ENCODE measurements at regions not wholly inside any gene's neighbourhood (a gene's known extent, or its start where the extent isn't known, plus 50 kb on each side); places are given as distances from the start of the nearest gene placed in this dataset.
A peak's percentile ranks its signal among the peaks of the same experiment; 100 is the strongest.

DNA sequence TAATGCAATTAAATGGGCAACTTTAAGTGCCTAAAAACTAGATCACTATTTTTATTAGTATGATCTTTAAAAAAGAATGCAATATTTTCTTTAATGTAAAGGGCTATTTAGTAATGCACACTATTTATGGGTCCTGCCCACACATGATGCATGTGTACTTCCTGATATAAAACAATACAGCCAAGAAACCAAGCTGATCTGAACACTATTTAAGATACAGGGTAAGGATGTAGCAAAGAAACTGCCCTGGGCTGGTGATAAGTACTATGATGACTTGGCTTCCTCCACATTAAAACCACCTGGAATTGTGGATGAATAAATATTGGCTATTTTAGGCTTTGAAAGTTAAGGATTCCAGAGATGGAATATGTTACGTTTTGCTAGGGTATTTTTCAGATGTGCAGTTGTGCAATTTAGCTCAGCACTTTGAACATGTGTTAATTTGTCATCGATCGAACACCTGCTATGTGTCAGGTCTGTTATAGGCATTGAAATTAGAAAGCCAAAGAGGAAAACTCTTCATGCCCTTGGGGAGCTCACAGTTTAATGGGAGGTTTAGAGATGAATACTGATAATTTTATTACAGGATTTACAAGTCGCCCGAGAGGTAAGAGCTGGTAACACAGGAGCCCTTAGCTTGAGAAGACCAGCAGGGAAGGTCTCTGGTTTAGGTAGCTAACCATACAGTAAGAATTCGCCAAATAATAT lies 276.7 kb downstream of the PLK2 start:
- no peak overlapping the region for H3K27ac ChIP-seq
- TF ChIP-seq POLR2AphosphoS5 (IDR thresholded peaks at IDR 0.05) (no peak), EP300 (IDR thresholded peaks at IDR 0.05) (no peak), POLR2A (IDR thresholded peaks at IDR 0.05) (no peak)
- TF ChIP-seq, protein P1, sequence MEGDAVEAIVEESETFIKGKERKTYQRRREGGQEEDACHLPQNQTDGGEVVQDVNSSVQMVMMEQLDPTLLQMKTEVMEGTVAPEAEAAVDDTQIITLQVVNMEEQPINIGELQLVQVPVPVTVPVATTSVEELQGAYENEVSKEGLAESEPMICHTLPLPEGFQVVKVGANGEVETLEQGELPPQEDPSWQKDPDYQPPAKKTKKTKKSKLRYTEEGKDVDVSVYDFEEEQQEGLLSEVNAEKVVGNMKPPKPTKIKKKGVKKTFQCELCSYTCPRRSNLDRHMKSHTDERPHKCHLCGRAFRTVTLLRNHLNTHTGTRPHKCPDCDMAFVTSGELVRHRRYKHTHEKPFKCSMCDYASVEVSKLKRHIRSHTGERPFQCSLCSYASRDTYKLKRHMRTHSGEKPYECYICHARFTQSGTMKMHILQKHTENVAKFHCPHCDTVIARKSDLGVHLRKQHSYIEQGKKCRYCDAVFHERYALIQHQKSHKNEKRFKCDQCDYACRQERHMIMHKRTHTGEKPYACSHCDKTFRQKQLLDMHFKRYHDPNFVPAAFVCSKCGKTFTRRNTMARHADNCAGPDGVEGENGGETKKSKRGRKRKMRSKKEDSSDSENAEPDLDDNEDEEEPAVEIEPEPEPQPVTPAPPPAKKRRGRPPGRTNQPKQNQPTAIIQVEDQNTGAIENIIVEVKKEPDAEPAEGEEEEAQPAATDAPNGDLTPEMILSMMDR (IDR thresholded peaks at IDR 0.05): no peak
- no peak for DNase-seq
- no peaks in the 10 kb centered on the region for H3K9me3 ChIP-seq
- H3K4me1 ChIP-seq: peaks cover 0 to 22% (median 10%) of the 10 kb centered on the region in 4 donors
- H3K27me3 ChIP-seq: no peaks in the 10 kb centered on the region
- no peaks in the 10 kb centered on the region for H3K36me3 ChIP-seq
- 73 to 88% (median 79%) methylated on average over 6 of the region's 6 CpGs for WGBS, 5 donors
- intact Hi-C loops (cut with DNase I; ENCODE audit: low total_unique reads): no loop called here
- H3K4me3 ChIP-seq: no peak overlapping the region

DNA sequence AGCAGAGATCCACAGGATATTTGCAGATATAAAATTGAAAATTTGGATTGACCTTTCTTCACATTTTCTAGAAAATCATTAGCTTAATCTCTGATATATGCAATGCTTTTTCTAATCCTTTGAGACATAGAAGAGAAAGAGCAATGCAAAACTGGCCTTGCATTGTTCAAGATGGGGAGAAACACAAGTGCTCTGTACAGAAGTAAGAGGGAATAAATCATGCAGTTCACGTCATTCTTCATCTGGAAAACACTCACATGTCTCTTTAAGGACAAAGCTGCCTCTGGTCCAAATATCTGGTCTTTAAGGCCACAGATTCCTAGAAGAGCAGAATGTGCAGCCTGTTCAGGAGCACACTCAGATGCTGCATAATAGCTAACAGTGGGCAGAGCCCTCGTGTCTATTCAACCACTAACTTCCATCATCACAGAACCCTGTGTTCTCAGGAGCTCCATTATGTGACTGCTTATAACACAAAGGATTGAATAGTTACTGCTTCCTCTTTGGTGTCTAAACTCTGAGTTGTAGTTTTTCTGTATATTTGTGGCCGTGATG lies 277.5 kb downstream of the PLK2 start:
- H3K4me3 ChIP-seq: no peak overlapping the region
- TF ChIP-seq EP300 (IDR thresholded peaks at IDR 0.05) (no peak), POLR2AphosphoS5 (IDR thresholded peaks at IDR 0.05) (no peak), POLR2A (IDR thresholded peaks at IDR 0.05) (no peak)
- TF ChIP-seq, protein P1 (IDR thresholded peaks at IDR 0.05): no peak
- WGBS, 5 donors: 32 to 52% (median 45%) methylated on average over 3 of the region's 3 CpGs
- no peaks in the 10 kb centered on the region for H3K36me3 ChIP-seq
- H3K27me3 ChIP-seq: no peaks in the 10 kb centered on the region
- peak overlapping the region in 1 of 5 donors; percentile 5 for H3K27ac ChIP-seq
- peaks cover 0 to 20% (median 10%) of the 10 kb centered on the region in 4 donors for H3K4me1 ChIP-seq
- intact Hi-C loops (cut with DNase I; ENCODE audit: low total_unique reads): no loop called here
- DNase-seq: no peak
- H3K9me3 ChIP-seq: no peaks in the 10 kb centered on the region

DNA sequence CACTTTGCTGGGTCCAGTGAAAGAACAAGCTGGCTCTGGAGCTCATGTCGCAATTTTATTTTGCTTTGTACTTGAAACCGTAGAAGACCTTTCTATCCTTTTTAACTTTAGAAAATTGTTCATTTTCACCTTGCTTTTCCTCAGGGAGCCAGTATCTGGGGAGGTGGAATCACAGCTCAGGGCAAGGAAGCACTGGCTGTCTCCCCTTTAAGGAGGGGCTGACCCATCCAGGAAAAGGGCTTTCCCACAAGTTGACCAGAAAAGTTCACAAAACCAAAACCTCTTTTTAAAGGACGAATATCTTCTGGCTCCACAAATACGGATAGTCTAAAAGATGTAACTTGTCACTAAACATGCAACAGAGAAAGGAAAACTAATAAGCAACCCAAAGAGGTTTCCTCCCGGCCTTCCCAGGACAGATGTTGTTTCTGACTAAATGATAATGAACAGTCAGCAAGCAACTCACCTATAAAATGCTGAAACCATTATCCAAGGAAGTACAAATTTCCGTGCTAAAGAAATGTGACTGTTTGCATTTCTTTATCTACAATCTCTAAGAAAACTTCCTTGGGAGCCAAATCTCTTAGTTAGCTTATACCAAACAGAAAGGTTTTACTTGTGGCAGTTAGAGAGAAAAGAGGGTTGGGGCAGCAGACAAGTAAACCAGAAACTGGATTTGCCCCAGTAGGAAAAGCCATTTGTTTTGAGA lies 278.2 kb downstream of the PLK2 start:
- Histone ChIP-seq H3K9me3 (no peaks in the 10 kb centered on the region), H3K4me3 (no peak overlapping the region), H3K27ac (peak overlapping the region in 1 of 5 donors; percentile 5), H3K4me1 (peaks cover 0 to 20% (median 10%) of the 10 kb centered on the region in 4 donors), H3K36me3 (no peaks in the 10 kb centered on the region), H3K27me3 (no peaks in the 10 kb centered on the region)
- WGBS, 5 donors: 25 to 52% (median 37%) methylated on average over 6 of the region's 6 CpGs
- intact Hi-C loops (cut with DNase I; ENCODE audit: low total_unique reads): no loop called here
- DNase-seq: no peak
- TF ChIP-seq, protein P1 (IDR thresholded peaks at IDR 0.05): no peak
- TF ChIP-seq POLR2A (IDR thresholded peaks at IDR 0.05) (no peak), EP300 (IDR thresholded peaks at IDR 0.05) (no peak), POLR2AphosphoS5 (IDR thresholded peaks at IDR 0.05) (no peak)

DNA sequence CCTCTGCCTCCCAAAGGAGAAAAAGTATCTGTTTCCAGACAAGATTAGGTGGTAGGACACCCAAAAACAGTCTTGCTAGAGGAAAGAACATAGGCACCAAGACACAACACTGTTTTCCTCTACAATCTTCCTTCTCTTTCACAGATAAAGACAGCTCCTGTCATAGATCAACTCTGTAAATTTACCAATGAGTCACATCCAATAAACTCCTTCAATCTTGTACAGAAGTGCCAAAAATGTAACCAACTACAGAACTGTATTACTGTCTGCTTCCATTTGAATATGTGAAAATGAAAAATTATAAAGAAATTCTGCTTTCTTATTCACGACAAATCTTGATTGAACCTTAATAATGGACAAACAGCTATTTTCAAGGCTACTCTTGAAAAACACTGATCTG lies 286.9 kb downstream of the PLK2 start:
- Histone ChIP-seq H3K4me1 (no peaks in the 10 kb centered on the region), H3K27me3 (no peaks in the 10 kb centered on the region), H3K36me3 (no peaks in the 10 kb centered on the region), H3K4me3 (no peak overlapping the region), H3K27ac (no peak overlapping the region), H3K9me3 (no peaks in the 10 kb centered on the region)
- no peak for TF ChIP-seq POLR2AphosphoS5 (IDR thresholded peaks at IDR 0.05)
- no peak for TF ChIP-seq POLR2A (IDR thresholded peaks at IDR 0.05)
- TF ChIP-seq, protein P1 (IDR thresholded peaks at IDR 0.05): no peak
- no peak for TF ChIP-seq EP300 (IDR thresholded peaks at IDR 0.05)
- intact Hi-C loops (cut with DNase I; ENCODE audit: low total_unique reads): no loop called here
- 92 to 96% (median 94%) methylated on average over 1 of the region's 1 CpG for WGBS, 5 donors
- no peak for DNase-seq

Data from stomach (tissue), 8 donors.